ENCODE measurements at regions not wholly inside any gene's neighbourhood (a gene's known extent, or its start where the extent isn't known, plus 50 kb on each side); places are given as distances from the start of the nearest gene placed in this dataset.

GRCh38 chr5:93107141-93107540, 473.9 kb downstream of the NR2F1-AS1 start:
- no peak for DNase-seq (ENCODE audit: low spot score)

DNA sequence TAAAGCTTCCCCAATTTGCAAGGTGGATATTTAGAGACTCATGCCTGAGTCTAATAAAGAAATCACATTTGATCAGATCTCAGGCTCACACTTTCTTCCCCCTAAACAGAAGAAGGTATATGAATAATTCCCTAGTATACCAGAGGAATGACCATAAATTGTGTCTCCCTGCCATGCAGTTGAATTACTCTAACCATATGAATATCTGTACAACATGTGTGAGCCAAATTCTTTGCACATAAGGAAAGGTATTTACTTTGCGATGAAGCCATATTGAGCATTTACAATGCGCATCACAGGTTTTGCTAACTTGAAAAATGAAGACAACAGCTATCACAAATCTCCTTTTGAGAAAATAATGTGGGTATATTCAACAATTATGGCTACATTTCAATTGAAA, 479.4 kb downstream of the NR2F1-AS1 start:
- no peak for DNase-seq (ENCODE audit: low spot score)

GRCh38 chr5:93100976-93101375, 480.0 kb downstream of the NR2F1-AS1 start:
- DNase-seq (ENCODE audit: low spot score): no peak

DNA sequence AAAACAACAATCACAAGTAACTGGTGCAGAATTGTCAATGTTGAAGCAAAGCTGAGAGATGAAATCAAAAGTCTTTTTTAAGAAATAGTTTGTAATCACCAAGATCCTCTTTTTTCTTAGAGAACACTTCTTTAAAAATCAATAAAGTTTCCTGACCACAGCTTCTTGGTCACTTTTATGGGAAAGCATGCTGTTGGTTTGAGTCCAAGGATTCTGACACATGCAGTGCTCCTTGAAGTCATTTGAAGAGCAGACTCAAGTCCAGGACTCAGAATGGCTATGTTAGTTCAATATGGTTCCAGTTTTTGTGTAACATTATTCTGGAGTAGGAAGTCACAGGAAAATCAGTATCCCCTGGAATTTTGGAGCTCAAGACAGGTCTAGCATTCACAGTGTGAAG, 480.6 kb downstream of the NR2F1-AS1 start:
- DNase-seq (ENCODE audit: low spot score): no peak

- no peak for DNase-seq (ENCODE audit: low spot score)
These were observed 481.1 kb downstream of the NR2F1-AS1 start for GRCh38 chr5:93099902-93100347.

- DNase-seq (ENCODE audit: low spot score): no peak
These were observed 484.5 kb downstream of the NR2F1-AS1 start for GRCh38 chr5:93096561-93096960.

DNA sequence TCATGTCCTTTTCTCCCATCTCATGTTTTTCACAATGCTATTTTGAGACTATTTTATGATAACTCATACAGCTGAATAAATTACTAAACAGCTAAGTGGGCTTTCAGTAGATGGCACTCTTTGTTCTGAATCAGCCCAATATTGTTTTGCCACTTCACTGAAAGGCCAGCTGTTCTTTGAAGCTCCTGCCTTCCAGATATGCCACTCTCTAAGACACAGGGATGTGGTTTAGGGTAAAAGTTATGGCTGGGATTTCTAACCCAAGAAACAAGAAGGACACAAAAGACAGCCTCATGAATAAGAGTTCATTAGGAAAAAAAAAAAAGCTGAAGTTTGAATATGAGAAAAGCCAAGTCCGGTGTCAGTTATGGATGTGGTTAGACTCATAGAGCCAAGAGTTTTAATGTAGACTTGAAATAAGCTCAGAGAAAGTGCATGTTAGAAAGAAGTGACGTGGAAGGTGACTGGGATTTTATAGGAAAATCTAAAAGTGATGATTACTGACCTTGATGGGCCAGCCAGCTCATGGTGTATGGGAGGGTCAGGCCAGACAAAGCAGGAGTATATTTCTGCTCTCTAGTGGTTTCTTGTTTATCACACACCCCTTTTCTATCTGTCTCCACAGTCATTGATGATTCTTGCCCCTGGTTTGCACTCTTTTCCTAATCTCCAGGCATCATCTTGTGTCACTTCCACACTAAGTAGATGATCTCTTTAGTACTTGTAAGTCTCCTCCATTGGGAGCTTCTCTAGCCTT, 488.5 kb downstream of the NR2F1-AS1 start:
- DNase-seq (ENCODE audit: low spot score): no peak

DNA sequence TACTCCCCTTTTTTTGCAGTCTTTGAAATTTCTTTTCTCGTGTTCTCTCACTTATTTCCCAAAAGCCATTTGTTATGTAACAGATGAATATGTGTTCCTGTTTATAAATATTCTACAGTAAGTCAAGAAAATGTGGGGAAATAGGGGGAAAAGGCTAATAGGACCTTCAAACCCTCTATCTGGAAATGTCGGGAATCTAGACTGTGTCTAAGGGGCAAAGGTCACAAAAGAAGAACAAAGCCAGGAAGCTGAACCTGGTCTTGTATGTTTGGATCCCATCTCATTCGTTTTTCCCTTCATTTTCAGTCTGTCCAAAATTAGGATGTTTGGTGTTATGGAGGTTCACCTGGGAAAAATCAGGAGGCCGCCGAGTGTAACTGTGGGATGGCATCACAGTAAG, 490.3 kb downstream of the NR2F1-AS1 start:
- no peak for DNase-seq (ENCODE audit: low spot score)

DNA sequence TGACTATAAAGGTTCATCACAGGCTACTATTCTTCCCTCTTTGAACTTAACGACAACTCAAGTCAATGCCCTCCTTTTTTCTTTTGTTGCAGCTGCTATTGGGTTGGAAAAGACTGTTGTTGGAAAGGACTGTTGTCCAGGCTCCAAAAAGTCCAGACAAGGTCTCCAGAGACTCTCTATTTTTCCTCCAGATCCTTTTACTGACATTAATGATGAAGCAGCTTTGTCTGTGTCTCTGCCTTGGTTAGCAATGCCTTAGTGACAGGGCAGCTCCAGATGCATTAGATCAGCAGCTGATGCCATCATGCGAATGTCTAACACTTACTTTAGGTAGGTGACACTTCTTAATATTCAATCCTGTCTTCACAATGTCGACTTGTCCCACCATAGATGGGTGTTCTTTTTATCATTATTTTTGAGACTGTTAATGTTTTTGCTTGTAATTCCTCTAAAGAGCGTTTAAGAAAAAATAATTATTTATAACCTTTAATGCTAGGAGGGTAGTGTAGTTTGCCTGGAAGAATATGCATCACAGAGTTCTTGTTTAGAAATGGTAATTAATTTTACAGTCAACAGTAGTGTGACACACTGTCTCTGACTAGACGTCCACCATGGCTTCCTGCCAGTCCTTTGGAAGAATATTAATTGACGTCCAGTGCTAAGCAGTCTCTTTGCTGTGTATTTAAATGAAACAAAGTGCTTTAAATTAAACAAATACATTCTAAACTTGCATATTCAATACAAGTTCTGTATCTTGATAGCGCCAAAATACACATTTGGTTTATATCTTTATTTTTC, 492.2 kb downstream of the NR2F1-AS1 start:
- DNase-seq (ENCODE audit: low spot score): no peak

DNA sequence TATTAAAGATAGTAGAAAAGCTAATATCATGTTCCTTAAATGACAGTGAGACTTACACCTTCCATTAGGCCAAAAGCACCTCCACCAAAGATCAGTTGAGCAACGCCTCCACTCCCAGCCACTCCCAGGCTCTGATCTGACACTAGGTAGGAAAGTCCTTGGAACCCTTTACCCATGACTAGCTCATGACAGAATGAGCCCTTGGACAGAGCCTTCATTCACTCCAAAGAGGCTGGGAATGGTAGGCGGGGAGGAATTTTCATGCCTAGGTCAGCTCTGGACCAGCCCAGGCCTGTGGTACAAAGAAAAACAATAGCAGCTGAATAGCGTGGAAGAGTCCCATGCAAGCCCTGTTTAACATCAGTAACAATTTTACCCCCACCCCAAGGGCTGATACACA, 493.7 kb downstream of the NR2F1-AS1 start:
- DNase-seq (ENCODE audit: low spot score): no peak

- DNase-seq (ENCODE audit: low spot score): no peak
These were observed 498.0 kb downstream of the NR2F1-AS1 start for GRCh38 chr5:93082981-93083380.

DNA sequence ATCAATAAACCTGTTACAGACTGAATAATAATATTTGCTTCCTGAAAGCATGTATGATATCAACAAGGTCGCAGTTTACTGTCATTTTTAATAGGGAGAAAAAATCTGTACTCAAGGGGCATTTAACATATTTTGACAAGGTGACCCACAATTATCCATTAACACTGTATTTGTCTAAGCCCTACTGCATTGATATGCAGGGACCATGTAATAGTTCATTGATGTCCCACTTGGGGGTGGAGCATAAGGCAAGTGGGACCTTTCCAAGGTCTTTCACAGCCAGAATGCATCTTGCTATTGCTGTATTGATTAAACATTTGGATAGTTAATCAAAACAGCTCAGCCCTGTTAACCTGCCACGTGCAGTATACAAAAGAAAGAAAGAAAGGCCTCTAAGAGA, 502.0 kb downstream of the NR2F1-AS1 start:
- no peak for DNase-seq (ENCODE audit: low spot score)

- DNase-seq (ENCODE audit: low spot score): peak; percentile 11
These were observed 502.7 kb downstream of the NR2F1-AS1 start for GRCh38 chr5:93078082-93079038.

DNA sequence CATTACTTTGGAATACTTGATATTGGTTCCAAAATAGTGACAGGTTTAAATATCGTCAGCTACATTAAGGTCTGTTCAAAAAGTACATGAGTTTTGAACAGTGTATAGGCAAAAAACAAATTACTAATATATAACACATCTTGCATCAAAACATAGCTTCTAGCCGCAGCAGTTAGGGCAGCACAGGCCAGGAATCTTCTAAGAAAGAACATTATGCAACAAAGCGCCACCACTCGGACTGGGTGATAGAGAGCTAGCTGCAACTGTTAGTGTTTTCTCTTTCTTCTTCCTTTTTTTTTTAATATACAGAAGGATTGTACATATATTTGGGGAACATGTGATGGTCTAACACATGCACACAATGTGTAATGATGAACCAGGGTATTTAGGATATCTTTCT, 504.5 kb downstream of the NR2F1-AS1 start:
- DNase-seq (ENCODE audit: low spot score): no peak

GRCh38 chr5:93076096-93076495, 504.9 kb downstream of the NR2F1-AS1 start:
- DNase-seq (ENCODE audit: low spot score): no peak

GRCh38 chr5:93073547-93073946, 507.5 kb downstream of the NR2F1-AS1 start:
- DNase-seq (ENCODE audit: low spot score): no peak

DNA sequence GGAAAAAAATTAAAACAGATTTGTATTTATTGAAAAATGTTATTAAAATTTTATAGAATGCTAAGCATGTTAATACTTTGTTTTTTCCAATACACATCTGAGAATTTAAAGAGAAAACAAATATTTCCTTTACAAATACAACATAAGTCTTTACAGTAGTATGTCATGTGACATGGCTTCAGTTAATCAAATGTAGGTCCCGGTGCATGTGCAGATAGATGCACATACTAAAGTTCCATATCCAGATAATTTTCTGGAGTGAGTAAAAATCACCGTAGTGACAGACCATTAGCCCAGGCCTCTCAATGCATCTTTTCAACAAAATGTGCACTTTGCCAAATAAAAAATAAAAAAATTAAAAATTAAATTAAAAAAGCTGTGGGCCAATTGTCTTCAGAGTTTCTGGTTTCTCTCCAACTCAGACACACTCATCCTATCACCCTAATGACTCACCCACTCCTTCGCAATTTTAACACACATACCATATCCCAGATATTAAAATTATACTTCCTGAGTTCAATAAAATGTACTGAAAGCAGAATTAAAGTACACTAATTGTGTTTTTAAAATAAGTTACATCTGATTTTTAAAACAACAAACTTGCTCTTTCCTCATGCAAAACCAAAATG, 508.1 kb downstream of the NR2F1-AS1 start:
- DNase-seq (ENCODE audit: low spot score): no peak

GRCh38 chr5:93071710-93072109, 509.3 kb downstream of the NR2F1-AS1 start:
- no peak for DNase-seq (ENCODE audit: low spot score)

GRCh38 chr5:93070938-93071337, 510.1 kb downstream of the NR2F1-AS1 start:
- no peak for DNase-seq (ENCODE audit: low spot score)

- no peak for DNase-seq (ENCODE audit: low spot score)
These were observed 511.7 kb downstream of the NR2F1-AS1 start for GRCh38 chr5:93069276-93069675.

GRCh38 chr5:93062548-93062947, 518.5 kb downstream of the NR2F1-AS1 start:
- DNase-seq (ENCODE audit: low spot score): peak; percentile 20

- no peak for DNase-seq (ENCODE audit: low spot score)
These were observed 522.7 kb downstream of the NR2F1-AS1 start for GRCh38 chr5:93058309-93058708.

Data from iPS-NIHi11 (cell line).